ENCODE measurements at regions not wholly inside any gene's neighbourhood (a gene's known extent, or its start where the extent isn't known, plus 50 kb on each side); places are given as distances from the start of the nearest gene placed in this dataset.
"Not testable (repeated sequence)": the region's sequence is repeated elsewhere in the genome, so short reads cannot be mapped to it uniquely, and the experiment has no call there.

GRCh38 chr5:6289239-6289638 lies 89.1 kb downstream of the MED10 start:
- Histone ChIP-seq H3K36me3 (ENCODE audit: control insufficient read depth in 2 of 3, insufficient read depth in 3 of 3, low read length in 3 of 3) (no peaks in the 10 kb centered on the region), H3K4me3 (ENCODE audit: low read length) (no peak overlapping the region), H3K27me3 (ENCODE audit: control insufficient read depth in 2 of 2, insufficient read depth in 2 of 2, low read length in 2 of 2) (no peaks in the 10 kb centered on the region), H3K27ac (ENCODE audit: low read depth, low read length) (no peak overlapping the region), H3K9me3 (ENCODE audit: control insufficient read depth in 2 of 3, low read length in 3 of 3) (no peaks in the 10 kb centered on the region), H3K4me1 (ENCODE audit: control insufficient read depth in 2 of 2, insufficient read depth in 2 of 2, low read length in 2 of 2) (no peaks in the 10 kb centered on the region)
- DNase-seq (no peak), ATAC-seq (no peak)
- H3K4me3 Mint-ChIP-seq: no peak overlapping the region
- H3K9me3 Mint-ChIP-seq: peaks cover 0 to 1% (median 0%) of the 10 kb centered on the region in 11 donors
- H3K4me1 Mint-ChIP-seq: no peaks in the 10 kb centered on the region
- ChIA-PET POLR2A (no interaction called here), CTCF (no interaction called here)
- H3K27ac Mint-ChIP-seq: no peak overlapping the region
- H3K36me3 Mint-ChIP-seq: no peaks in the 10 kb centered on the region
- H3K27me3 Mint-ChIP-seq: peaks cover 0 to 19% (median 5%) of the 10 kb centered on the region in 5 donors
- intact Hi-C loops (cut with micrococcal nuclease): no loop called here

DNA sequence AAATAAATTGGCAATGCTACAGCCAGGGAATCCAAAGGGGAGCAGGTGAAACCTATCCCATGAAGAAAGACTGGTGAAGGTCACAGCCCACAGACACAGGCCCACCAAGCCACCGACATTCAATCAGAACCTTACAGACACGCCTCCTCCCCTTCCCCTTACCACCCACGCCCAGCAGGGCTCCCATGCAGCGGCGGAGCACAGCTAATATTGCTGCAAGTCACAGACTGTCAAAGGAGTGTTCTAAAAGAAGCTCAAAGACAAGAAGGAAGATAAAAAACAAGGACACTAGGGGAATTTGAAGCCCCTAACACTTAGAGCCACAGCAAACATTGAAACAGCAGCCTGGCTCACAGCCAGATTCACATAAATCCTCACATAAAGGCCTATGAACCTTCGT lies 91.2 kb downstream of the MED10 start:
- Mint-ChIP-seq H3K9me3 (peaks cover 0 to 2% (median 0%) of the 10 kb centered on the region in 11 donors), H3K27me3 (peaks cover 0 to 9% (median 3%) of the 10 kb centered on the region in 5 donors), H3K27ac (no peak overlapping the region), H3K4me1 (no peaks in the 10 kb centered on the region), H3K4me3 (no peak overlapping the region), H3K36me3 (no peaks in the 10 kb centered on the region)
- no peak for ATAC-seq
- Histone ChIP-seq H3K27me3 (ENCODE audit: control insufficient read depth in 2 of 2, insufficient read depth in 2 of 2, low read length in 2 of 2) (no peaks in the 10 kb centered on the region), H3K9me3 (ENCODE audit: control insufficient read depth in 2 of 3, low read length in 3 of 3) (no peaks in the 10 kb centered on the region), H3K27ac (ENCODE audit: low read depth, low read length) (no peak overlapping the region), H3K4me1 (ENCODE audit: control insufficient read depth in 2 of 2, insufficient read depth in 2 of 2, low read length in 2 of 2) (no peaks in the 10 kb centered on the region), H3K4me3 (ENCODE audit: low read length) (no peak overlapping the region), H3K36me3 (ENCODE audit: control insufficient read depth in 2 of 3, insufficient read depth in 3 of 3, low read length in 3 of 3) (no peaks in the 10 kb centered on the region)
- intact Hi-C loops (cut with micrococcal nuclease): no loop called here
- CTCF ChIA-PET: no interaction called here
- no peak for DNase-seq
- POLR2A ChIA-PET: no interaction called here

GRCh38 chr5:6286404-6286803 lies 91.9 kb downstream of the MED10 start:
- peaks cover 0 to 9% (median 3%) of the 10 kb centered on the region in 5 donors for H3K27me3 Mint-ChIP-seq
- no peaks in the 10 kb centered on the region for H3K27me3 ChIP-seq (ENCODE audit: control insufficient read depth in 2 of 2, insufficient read depth in 2 of 2, low read length in 2 of 2)
- H3K9me3 ChIP-seq (ENCODE audit: control insufficient read depth in 2 of 3, low read length in 3 of 3): no peaks in the 10 kb centered on the region
- H3K27ac Mint-ChIP-seq: no peak overlapping the region
- peaks cover 0 to 3% (median 0%) of the 10 kb centered on the region in 7 donors for H3K4me1 Mint-ChIP-seq
- H3K4me1 ChIP-seq (ENCODE audit: control insufficient read depth in 2 of 2, insufficient read depth in 2 of 2, low read length in 2 of 2): no peaks in the 10 kb centered on the region
- no peak for DNase-seq
- no peak overlapping the region for H3K27ac ChIP-seq (ENCODE audit: low read depth, low read length)
- H3K36me3 Mint-ChIP-seq: no peaks in the 10 kb centered on the region
- peaks cover 0 to 2% (median 0%) of the 10 kb centered on the region in 11 donors for H3K9me3 Mint-ChIP-seq
- H3K4me3 Mint-ChIP-seq: no peak overlapping the region
- intact Hi-C loops (cut with micrococcal nuclease): no loop called here
- no peaks in the 10 kb centered on the region for H3K36me3 ChIP-seq (ENCODE audit: control insufficient read depth in 2 of 3, insufficient read depth in 3 of 3, low read length in 3 of 3)
- POLR2A ChIA-PET: no interaction called here
- CTCF ChIA-PET: no interaction called here
- ATAC-seq: no peak
- H3K4me3 ChIP-seq (ENCODE audit: low read length): no peak overlapping the region

- H3K36me3 Mint-ChIP-seq; ATAC-seq; H3K27ac ChIP-seq (ENCODE audit: low read depth, low read length); DNase-seq; H3K4me1 Mint-ChIP-seq; H3K27ac Mint-ChIP-seq; H3K4me3 Mint-ChIP-seq; intact Hi-C loops (cut with micrococcal nuclease); H3K27me3 ChIP-seq (ENCODE audit: control insufficient read depth in 2 of 2, insufficient read depth in 2 of 2, low read length in 2 of 2); H3K4me3 ChIP-seq (ENCODE audit: low read length); H3K27me3 Mint-ChIP-seq; H3K36me3 ChIP-seq (ENCODE audit: control insufficient read depth in 2 of 3, insufficient read depth in 3 of 3, low read length in 3 of 3); H3K9me3 ChIP-seq (ENCODE audit: control insufficient read depth in 2 of 3, low read length in 3 of 3); CTCF ChIA-PET; H3K9me3 Mint-ChIP-seq; POLR2A ChIA-PET; H3K4me1 ChIP-seq (ENCODE audit: control insufficient read depth in 2 of 2, insufficient read depth in 2 of 2, low read length in 2 of 2): not testable (repeated sequence)
Measured at GRCh38 chr5:6284491-6284890, 93.9 kb downstream of the MED10 start.

- POLR2A ChIA-PET: no interaction called here
- intact Hi-C loops (cut with micrococcal nuclease): no loop called here
- H3K27me3 Mint-ChIP-seq: peaks cover 0 to 9% (median 7%) of the 10 kb centered on the region in 5 donors
Measured at GRCh38 chr5:6282352-6282751, 96.0 kb downstream of the MED10 start.

DNA sequence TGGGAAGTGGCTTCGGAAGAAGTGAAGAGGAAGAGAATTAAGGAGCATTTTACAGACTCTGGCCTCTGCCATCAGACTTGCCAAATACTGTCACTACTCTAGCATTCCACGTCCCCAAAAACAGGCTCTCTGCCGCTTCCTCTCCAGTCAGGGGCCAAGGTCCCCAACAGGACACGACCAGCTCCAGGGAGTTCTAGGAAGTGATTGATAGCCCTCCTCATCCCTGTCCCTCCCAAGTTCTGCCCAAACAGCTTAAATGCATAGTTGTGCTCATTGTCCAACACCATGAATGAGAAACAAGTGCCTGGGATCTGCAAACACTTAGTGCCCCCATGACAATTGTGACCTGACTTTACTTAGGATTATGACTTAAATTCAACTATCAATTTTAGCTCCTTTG lies 96.5 kb downstream of the MED10 start:
- Histone ChIP-seq H3K4me3 (ENCODE audit: low read length) (no peak overlapping the region), H3K9me3 (ENCODE audit: control insufficient read depth in 2 of 3, low read length in 3 of 3) (no peaks in the 10 kb centered on the region), H3K4me1 (ENCODE audit: control insufficient read depth in 2 of 2, insufficient read depth in 2 of 2, low read length in 2 of 2) (no peaks in the 10 kb centered on the region), H3K36me3 (ENCODE audit: control insufficient read depth in 2 of 3, insufficient read depth in 3 of 3, low read length in 3 of 3) (no peaks in the 10 kb centered on the region), H3K27ac (ENCODE audit: low read depth, low read length) (no peak overlapping the region), H3K27me3 (ENCODE audit: control insufficient read depth in 2 of 2, insufficient read depth in 2 of 2, low read length in 2 of 2) (no peaks in the 10 kb centered on the region)
- ChIA-PET POLR2A (no interaction called here), CTCF (no interaction called here)
- Mint-ChIP-seq H3K27me3 (peaks cover 0 to 11% (median 7%) of the 10 kb centered on the region in 5 donors), H3K4me1 (peaks cover 0 to 7% (median 0%) of the 10 kb centered on the region in 7 donors), H3K4me3 (peak overlapping the region in 5 of 10 donors; percentile 25 to 61 (median 39)), H3K9me3 (peaks cover 0 to 2% (median 0%) of the 10 kb centered on the region in 11 donors), H3K36me3 (no peaks in the 10 kb centered on the region), H3K27ac (no peak overlapping the region)
- intact Hi-C loops (cut with micrococcal nuclease): no loop called here
- ATAC-seq (no peak), DNase-seq (no peak)

More at GRCh38 chr5:6282352-6282751, 96.0 kb downstream of the MED10 start:
- Histone ChIP-seq H3K27me3 (ENCODE audit: control insufficient read depth in 2 of 2, insufficient read depth in 2 of 2, low read length in 2 of 2) (no peaks in the 10 kb centered on the region), H3K27ac (ENCODE audit: low read depth, low read length) (no peak overlapping the region), H3K4me3 (ENCODE audit: low read length) (no peak overlapping the region), H3K9me3 (ENCODE audit: control insufficient read depth in 2 of 3, low read length in 3 of 3) (no peaks in the 10 kb centered on the region), H3K36me3 (ENCODE audit: control insufficient read depth in 2 of 3, insufficient read depth in 3 of 3, low read length in 3 of 3) (no peaks in the 10 kb centered on the region), H3K4me1 (ENCODE audit: control insufficient read depth in 2 of 2, insufficient read depth in 2 of 2, low read length in 2 of 2) (no peaks in the 10 kb centered on the region)
- Mint-ChIP-seq H3K36me3 (no peaks in the 10 kb centered on the region), H3K4me1 (peaks cover 0 to 7% (median 0%) of the 10 kb centered on the region in 7 donors), H3K27ac (no peak overlapping the region), H3K9me3 (peaks cover 0 to 2% (median 0%) of the 10 kb centered on the region in 11 donors), H3K4me3 (no peak overlapping the region)
- CTCF ChIA-PET: interaction anchor here (0.6 kb wide), 1 partner anchor 850 kb away, joined by 3 read pairs; no protein-coding TSS in a partner anchor
- DNase-seq (no peak), ATAC-seq (no peak)

GRCh38 chr5:6280425-6281100 lies 97.8 kb downstream of the MED10 start:
- H3K4me3 Mint-ChIP-seq: peak overlapping the region in 2 of 10 donors; percentile 9 to 43
- POLR2A ChIA-PET: interaction anchor here (0.6 kb wide), 1 partner anchor 85 kb away, joined by 3 read pairs; no protein-coding TSS in a partner anchor

More at GRCh38 chr5:6280425-6281100, 97.8 kb downstream of the MED10 start:
- Histone ChIP-seq H3K27ac (ENCODE audit: low read depth, low read length) (no peak overlapping the region), H3K9me3 (ENCODE audit: control insufficient read depth in 2 of 3, low read length in 3 of 3) (no peaks in the 10 kb centered on the region), H3K4me3 (ENCODE audit: low read length) (no peak overlapping the region), H3K36me3 (ENCODE audit: control insufficient read depth in 2 of 3, insufficient read depth in 3 of 3, low read length in 3 of 3) (no peaks in the 10 kb centered on the region), H3K27me3 (ENCODE audit: control insufficient read depth in 2 of 2, insufficient read depth in 2 of 2, low read length in 2 of 2) (no peaks in the 10 kb centered on the region), H3K4me1 (ENCODE audit: control insufficient read depth in 2 of 2, insufficient read depth in 2 of 2, low read length in 2 of 2) (no peaks in the 10 kb centered on the region)
- no peak overlapping the region for H3K27ac Mint-ChIP-seq
- H3K36me3 Mint-ChIP-seq: no peaks in the 10 kb centered on the region
- H3K9me3 Mint-ChIP-seq: peaks cover 0 to 2% (median 0%) of the 10 kb centered on the region in 11 donors
- H3K4me1 Mint-ChIP-seq: peaks cover 0 to 7% (median 0%) of the 10 kb centered on the region in 7 donors
- intact Hi-C loops (cut with micrococcal nuclease): no loop called here
- CTCF ChIA-PET: interaction anchor here (0.6 kb wide), 1 partner anchor 1138 kb away, joined by 3 read pairs; no protein-coding TSS in a partner anchor
- DNase-seq: no peak
- ATAC-seq: no peak
- peaks cover 0 to 11% (median 7%) of the 10 kb centered on the region in 5 donors for H3K27me3 Mint-ChIP-seq

Measured in naive thymus-derived CD4-positive, alpha-beta T cell (primary cell).